Amniotic stem cell (primary cell): ENCODE measurements at regions not wholly inside any gene's neighbourhood (a gene's known extent, or its start where the extent isn't known, plus 50 kb on each side); places are given as distances from the start of the nearest gene placed in this dataset.

Source experiments
- DNase-seq: peaks from one replicate; lab custom pipeline; 2025; lab: John Stamatoyannopoulos, UW

DNA sequence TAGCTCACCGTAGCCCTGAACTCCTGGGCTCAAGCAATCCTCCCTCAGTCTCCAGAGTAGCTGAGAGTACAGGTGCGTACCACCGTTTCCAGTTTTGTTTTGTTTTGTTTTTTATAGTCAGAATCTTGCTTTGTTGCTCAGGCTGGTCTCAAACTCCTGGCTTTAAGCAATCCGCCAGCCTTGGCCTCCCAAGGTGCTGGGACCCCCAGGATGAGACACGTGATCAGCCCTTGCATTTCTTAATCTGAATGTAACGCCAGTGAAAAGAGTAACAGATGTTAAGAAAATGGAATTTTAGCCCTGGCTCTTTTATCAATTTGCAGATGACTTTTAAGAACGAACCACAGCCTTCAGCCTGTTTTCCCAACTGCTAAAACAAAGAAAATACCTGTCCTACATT is 451.3 kb downstream of the SHQ1 start:
- no peak for DNase-seq

DNA sequence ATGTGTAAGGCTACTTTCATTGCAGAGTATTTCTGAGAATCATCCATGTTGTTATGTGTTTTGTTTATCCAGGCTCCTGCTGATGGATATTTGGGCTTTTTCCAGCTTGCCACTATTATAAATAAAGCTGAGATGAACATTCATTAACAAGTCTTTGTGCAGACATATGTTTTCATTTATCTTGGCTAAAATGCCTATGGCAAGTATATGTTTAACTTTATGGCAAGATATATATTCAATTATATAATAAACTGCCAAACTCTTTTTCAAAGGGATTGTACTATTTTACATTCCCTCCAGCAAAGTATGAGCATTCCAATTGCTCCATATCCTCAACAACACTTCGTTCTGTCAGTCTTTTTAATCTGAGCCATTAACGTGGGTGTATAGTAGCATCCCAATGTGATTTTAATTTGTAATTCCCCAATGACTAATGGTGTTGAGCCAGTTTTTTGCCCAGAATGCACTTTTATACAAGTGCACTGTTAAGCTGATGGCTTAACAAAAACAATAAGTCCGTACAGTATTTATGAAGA is 452.4 kb downstream of the SHQ1 start:
- no peak for DNase-seq

GRCh38 chr3:72393455-72393854 is 454.8 kb downstream of the SHQ1 start:
- no peak for DNase-seq

DNA sequence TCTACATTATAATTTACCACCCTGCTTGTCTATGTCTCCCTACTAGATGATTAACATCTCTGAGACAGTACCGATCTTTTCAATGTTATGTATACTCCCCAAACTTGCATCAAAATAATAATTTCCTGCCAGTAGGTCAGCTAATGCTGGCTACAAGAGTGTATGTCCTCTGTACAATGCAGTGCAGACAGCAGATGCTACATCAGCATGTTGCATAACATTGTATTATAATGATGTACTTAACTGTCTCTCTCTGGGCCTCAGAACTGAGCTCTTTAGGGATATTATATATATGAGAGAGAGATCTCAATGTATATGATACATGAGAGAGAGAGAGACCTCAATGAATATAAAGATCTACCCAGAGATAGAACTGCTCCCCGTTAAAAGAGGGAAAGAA is 456.6 kb downstream of the SHQ1 start:
- no peak for DNase-seq

DNA sequence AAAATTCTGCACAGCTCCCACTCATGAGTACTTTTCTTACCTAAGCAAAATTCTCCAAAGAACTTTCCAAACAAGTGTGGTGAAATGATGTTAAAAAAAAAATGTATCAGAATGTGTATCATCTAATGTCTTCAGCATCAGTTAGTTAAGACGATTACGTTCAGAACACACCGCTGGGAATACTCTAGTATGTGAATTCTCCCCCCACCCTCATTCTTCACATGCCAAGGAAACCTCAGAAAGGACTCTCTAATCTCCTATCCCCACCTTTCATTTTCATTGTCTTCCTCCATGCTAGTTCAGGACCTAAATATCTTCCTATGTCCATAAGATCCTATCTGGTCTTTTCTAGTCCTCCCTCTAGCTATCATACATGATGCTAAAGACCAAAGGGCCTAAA is 457.4 kb downstream of the SHQ1 start:
- DNase-seq: no peak

GRCh38 chr3:72388644-72389043 is 459.6 kb downstream of the SHQ1 start:
- no peak for DNase-seq

- no peak for DNase-seq
Observed at GRCh38 chr3:72388117-72388516, 460.1 kb downstream of the SHQ1 start.

DNA sequence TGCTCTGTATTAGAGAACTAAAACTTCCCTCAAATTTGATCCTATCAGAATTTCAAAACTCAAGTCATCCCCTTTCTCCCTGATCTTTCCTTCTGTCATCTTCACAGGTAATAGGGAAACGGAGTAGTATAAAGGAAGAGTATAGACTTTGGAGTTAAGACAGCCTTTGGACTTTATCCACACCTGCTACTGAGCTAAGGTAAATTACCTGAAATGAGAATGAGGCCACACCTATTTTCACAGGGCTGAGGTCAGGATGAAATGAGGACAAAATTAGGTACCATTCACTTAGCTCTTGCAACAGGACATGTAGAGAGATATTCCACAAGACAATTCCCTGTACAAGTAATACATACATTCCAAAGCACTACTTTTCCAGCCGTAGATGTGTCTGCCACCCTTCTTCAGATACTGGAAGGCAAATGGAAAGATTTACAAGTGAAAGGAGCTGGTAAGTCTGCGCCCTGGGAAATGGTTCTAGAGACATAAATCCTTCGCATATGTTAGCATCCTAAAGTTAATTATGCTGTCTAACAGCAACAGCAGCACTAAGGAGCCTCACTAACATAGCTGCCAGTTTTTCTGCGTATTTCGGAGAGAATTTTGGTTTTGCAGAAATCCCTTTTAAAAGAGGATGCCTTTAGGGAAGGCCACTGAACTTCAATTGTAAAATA is 461.8 kb downstream of the SHQ1 start:
- no peak for DNase-seq

DNA sequence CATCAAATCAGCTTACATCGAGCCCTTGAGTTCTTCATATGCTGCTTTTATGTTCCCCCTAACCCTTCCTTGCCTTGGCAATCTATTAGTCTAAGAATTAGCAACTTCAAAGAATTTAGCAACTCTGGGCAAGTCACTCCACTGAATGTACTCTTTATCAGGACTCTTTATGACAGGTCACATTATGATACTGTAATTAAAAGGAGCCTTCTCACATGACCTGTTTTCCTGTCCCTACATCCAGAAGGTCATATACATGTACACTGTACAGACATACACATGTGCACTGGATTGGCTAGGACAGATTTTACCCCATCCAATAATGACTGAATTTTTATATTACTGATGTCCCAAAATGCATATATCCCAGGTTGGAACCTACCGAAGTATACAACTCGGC is 463.1 kb downstream of the SHQ1 start:
- DNase-seq: no peak

DNA sequence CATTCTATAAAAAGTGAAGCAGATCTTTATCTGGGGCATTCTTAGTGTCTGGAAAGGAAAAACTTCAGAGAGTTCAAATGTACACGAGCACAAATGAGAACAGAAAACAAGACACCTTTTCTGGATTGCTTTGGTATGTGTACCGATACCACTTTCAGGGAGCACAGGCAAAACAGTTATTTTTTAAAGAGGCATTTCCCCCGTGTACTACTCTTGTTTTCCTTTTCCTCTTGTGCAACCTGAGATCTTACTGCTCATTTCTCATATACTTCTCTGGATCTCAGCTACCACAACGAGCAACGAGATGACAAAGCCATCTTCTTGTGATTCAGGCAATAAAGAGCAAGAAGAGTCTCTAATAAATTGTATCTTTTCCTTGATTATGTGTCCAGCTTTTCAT is 463.6 kb downstream of the SHQ1 start:
- DNase-seq: no peak

DNA sequence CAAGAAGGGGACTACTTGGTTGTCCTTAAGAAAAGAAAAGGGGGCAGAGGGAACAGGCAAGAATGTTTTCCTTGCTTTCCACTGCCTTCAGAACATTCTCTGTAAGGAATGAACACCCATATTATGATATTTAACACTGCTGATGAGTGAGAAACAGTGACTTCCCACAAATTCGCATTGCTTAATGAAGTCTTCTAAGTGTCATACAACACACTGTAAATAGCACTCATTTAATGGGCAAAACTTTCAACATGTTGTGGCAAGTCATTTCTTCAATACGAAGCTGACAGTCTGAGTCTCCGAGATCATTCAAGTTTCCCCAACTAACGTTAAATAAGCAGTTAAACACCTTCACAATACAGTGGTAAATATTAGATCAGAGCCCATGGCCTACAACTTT is 464.4 kb downstream of the SHQ1 start:
- DNase-seq: no peak

DNA sequence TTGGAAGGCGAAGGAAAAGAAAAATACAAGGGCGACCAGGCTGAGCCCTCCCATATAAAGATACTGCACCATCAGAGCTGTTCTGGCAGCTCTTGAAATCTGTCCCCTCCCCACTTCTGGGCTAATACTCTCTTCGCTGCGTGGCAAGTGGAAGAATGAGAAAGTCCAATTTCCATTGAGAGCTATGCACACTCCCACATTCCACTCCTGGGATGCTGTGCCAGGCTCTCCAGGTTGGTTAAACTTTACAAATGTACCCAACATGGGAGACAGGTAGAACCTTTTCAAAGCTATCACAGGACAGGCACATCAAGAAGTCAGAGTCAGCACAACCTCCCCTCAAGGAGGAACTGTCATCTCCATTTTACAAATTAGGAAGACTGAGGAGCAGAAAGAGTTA is 465.0 kb downstream of the SHQ1 start:
- DNase-seq: no peak

- DNase-seq: no peak
Observed at GRCh38 chr3:72382460-72382859, 465.8 kb downstream of the SHQ1 start.

- no peak for DNase-seq
Observed at GRCh38 chr3:72381584-72381983, 466.7 kb downstream of the SHQ1 start.

DNA sequence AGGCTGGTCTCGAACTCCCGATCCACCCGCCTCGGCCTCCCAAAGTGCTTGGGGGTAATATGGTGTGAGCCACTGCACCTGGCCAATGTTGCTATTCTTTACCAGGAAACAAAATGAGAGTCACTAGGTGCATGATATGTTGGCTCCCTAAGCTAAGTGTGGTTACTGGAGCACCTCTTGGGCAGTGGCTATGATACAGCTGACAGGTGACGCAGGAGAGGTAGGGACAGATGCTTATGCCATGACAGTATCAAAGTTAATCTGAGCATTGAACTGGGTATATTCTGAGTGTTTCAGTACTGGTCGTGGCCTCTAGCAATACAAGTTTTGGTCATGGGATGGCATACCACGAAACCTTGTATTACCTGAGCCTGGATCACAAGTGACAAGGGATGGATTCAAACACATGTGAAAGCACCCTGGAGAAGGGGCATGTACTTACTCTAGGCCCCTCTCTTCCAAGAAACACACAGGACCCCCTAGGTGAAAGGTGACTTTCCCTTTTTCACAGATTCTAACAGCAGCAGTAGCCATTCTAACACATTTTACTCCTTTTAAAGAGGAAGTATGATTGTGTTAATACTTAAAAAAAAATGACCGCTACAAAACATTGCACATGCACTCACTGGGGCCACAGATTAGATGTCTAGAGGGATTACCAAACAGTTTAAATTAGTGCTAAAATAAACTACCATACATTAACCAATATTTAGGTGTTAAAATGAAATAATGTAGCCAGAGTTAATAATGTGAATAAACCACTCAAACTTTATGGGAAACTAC is 467.3 kb downstream of the SHQ1 start:
- DNase-seq: no peak

DNA sequence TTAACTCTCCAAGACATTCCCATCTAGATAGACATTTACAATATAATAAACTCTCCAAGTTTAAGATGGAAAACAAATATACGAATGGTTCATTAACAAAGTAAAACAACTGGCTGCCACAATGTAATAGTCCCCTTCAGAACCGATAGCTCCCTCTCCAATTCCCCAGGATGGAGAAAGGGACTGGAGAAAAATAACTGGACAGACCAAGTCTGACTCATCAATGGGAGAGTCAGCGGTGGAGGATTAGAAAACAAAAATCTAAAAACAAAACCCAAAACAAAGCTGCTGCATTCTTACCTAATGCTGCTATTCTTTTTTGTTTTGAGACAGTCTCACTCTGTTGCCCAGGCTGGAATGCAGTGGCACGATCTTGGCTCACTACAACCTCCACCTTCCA is 468.1 kb downstream of the SHQ1 start:
- DNase-seq: no peak

GRCh38 chr3:72379500-72380187 is 468.6 kb downstream of the SHQ1 start:
- DNase-seq: no peak

- DNase-seq: no peak
Observed at GRCh38 chr3:72378287-72378686, 470.0 kb downstream of the SHQ1 start.

- no peak for DNase-seq
Observed at GRCh38 chr3:72376956-72377710, 471.1 kb downstream of the SHQ1 start.

- DNase-seq: no peak
Observed at GRCh38 chr3:72375237-72376076, 472.8 kb downstream of the SHQ1 start.

- DNase-seq: no peak
Observed at GRCh38 chr3:72373139-72373538, 475.1 kb downstream of the SHQ1 start.
